ENCODE measurements at regions not wholly inside any gene's neighbourhood (a gene's known extent, or its start where the extent isn't known, plus 50 kb on each side); places are given as distances from the start of the nearest gene placed in this dataset.
"Not testable (repeated sequence)": the region's sequence is repeated elsewhere in the genome, so short reads cannot be mapped to it uniquely, and the experiment has no call there.

GRCh38 chr12:45490232-45490881, 239.1 kb upstream of the ARID2 start:
- no peak for DNase-seq

- DNase-seq: no peak
These were observed 235.2 kb upstream of the ARID2 start for GRCh38 chr12:45494279-45494678.

- no peak for DNase-seq
These were observed 230.9 kb upstream of the ARID2 start for GRCh38 chr12:45498645-45499044.

DNA sequence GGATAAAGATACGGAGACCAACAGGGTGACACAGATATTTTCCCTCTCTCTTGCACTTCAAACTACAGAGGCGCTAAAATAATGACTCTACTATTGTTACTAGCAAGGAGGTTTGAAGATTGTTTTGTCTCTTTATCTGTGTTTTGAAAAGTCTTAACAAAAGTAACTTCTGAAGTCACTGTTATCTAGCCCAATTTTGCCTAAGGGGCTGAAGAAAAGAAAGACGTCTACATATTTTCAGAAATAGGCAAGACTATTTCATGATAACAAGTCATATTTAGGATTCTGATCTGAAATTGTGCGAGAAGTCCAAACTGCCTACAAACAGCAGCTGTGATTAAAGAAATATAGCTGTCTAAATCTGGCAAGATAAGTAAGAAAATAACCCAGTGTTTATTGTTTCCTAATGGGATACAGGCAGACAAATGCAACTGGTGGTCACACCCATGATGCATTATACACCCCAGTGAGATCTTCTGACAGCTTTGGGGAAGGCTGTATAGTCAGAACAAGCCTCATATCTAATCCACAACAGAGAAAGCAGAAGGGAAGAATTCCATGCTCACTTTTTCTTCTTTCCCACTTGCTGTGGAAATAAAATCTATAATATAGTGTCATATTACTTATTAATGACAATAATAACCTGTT, 226.9 kb upstream of the ARID2 start:
- no peak for DNase-seq

- no peak for DNase-seq
These were observed 225.6 kb upstream of the ARID2 start for GRCh38 chr12:45503899-45504298.

- no peak for DNase-seq
These were observed 225.0 kb upstream of the ARID2 start for GRCh38 chr12:45504316-45505010.

- DNase-seq: no peak
These were observed 220.3 kb upstream of the ARID2 start for GRCh38 chr12:45509187-45509586.

GRCh38 chr12:45509621-45510020, 219.9 kb upstream of the ARID2 start:
- no peak for DNase-seq

GRCh38 chr12:45517381-45517780, 212.1 kb upstream of the ARID2 start:
- DNase-seq: no peak

DNA sequence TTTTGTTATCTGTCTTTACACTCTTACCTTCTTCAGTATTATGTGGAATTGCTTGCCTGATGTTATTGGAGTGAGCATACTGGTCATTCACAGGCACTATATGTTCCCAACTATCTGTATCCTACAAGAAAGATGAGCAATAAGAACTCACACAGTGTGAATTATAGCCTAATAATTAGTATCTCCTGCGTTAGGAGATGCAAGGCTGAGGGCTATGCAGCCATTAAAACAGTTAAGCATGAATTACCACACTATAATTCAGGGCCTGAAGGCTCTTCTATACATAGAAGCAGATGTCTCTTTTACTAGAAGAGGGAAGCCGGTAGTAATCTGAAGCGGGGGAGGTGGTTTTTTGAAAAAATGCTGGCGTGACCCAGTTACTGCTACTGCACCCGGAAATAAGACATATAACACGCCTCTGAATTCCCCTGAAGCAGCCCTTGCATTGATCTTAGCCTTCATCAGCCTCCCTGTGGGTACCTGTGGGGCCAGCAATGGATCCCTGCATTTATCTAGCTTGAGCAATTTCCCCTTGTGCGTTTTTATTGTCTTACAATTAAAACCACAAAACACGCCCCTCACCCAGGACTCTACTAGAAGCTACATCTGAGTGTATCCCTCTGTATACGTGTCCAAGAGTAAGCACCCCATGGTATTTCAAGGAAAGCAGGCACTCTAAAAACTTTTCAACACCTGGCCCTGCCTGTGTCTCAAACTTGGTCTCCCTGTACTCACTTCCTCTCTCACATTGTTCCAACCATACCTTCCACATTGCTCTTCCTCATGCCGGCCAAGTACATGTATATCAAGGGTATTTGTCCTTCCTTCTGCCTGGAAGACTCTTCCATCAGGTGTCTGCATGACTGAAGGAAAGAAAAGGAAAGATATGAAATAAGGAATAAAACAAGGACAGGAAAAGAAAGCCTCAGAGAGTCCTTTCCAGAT, 210.9 kb upstream of the ARID2 start:
- DNase-seq: peak in 4 of 6 experiments; percentile 23 to 51 (median 48)

- DNase-seq: no peak
These were observed 207.3 kb upstream of the ARID2 start for GRCh38 chr12:45522227-45522626.

DNA sequence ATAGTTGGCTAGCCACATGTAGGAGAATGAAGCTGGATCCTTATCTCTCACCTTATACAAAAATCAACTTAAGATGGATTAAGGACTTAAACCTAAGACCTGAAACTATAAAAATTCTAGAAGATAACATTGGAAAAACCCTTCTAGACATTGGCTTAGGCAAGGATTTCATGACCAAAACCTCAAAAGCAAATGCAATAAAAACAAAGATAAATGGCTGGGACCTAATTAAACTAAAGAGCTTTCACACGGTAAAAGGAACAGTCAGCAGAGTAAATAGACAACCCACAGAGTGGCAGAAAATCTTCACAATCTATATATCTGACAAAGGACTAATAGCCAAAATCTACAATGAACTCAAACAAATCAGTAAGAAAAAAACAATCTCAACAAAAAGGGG, 202.7 kb upstream of the ARID2 start:
- not testable (repeated sequence) for DNase-seq

- no peak for DNase-seq
These were observed 197.4 kb upstream of the ARID2 start for GRCh38 chr12:45532113-45532512.

DNA sequence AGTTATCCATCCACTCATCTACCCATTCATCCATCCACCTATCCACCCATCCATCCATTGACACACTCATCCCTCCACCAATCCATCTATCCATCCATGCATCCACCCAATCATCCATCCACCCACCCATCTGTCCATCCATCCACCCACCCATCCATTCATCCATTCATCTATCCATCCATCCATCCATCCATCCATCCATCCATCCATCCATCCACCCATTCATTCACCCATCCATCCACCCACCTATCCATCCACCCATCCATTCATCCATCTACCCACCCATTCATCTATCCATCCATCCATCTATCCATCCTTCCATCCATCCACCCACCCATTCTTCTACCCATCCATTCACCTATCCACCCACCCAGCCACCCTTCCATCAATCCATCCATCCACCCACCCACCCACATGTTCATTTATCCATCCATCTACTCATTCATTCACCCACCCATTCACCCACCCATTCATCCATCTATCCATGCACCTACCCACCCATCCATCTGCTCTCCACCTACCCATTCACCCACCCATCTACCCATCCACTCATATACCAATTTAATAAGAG, 193.8 kb upstream of the ARID2 start:
- no peak for DNase-seq

DNA sequence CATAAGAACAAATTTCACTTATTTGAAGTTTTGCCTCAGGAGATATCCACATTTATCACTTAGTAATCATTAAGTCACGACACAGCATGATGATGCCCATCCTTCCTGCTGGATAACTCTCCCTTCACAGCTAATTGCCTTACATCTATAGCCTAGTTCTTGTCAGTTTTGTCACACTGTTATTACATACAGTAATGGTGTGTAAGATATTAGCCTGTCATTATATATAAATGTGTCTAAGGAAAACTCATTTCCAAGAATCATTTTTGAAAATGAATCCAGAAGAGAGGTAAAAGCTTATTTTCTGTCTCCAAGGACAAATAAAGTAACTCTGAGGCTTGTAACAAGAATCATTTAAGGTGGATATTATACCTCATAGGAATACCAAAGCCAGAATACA, 193.2 kb upstream of the ARID2 start:
- DNase-seq: no peak

GRCh38 chr12:45540661-45541341, 188.7 kb upstream of the ARID2 start:
- no peak for DNase-seq

DNA sequence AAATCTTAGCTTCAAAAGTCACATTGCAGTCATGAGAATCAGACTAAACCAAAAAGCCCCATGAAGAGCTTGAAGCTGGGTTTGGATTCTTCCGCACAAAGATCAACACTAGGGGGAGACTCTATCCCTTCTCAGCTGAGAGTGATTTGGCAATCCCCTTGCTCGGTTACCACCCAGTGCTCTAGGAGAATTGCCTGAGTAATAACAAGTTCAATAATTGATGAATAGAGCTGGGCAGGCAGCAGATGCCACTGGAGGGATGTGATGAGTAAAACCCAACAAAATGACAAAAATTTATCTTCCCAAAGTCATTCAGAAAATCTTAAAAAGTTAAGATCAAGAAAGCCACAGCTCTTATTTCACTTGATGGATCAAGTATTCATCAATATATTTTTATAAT, 185.6 kb upstream of the ARID2 start:
- DNase-seq: peak in 5 of 6 experiments; percentile 5 to 68 (median 22)

GRCh38 chr12:45546545-45546944, 183.0 kb upstream of the ARID2 start:
- DNase-seq: no peak

GRCh38 chr12:45547132-45547531, 182.4 kb upstream of the ARID2 start:
- DNase-seq: no peak

DNA sequence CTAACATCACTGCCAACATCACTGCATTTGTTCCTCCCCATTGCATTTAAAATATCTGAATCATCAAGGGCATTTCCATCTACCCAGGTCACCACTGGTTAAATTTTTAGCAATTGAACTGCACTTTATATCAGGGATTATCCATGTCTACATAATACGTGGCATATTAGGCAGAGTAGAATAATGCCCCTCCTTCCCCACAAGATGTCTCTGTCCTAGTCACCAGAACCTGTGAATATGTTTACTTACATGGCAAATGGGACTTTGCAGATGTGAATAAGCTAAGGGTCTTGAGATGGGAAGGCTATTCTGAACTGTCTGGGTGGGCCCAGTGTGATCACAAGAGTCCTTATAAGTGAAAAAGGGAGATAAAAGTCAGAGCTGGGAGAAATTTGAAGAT, 181.7 kb upstream of the ARID2 start:
- DNase-seq: no peak

- DNase-seq: no peak
These were observed 181.1 kb upstream of the ARID2 start for GRCh38 chr12:45548426-45548825.

DNA sequence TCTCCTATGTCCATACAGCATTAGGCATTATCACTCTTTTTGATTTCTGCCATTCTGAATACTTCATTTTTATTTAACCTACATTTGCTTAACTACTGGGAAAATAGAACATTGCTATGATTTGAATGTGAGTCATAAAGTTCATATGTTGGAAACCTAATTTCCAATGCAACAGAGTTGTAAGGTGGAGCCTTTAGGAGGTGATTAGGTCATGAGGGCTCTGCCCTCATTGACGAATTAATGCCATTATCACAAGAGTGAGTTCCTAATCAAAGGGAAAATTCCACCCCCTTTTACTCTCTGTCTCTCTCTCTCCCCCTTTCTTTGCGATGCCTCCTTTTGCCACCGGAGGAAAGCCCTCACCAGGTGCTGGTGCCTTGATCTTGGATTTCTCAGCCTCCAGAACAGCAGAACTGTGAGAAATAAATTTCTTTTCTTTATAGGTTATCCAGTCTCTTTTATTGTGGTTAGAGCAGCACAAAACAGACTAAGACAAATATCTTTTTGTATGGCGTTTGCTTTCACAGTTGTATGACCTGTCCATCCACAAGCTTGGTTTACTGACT, 180.1 kb upstream of the ARID2 start:
- DNase-seq: no peak
